ENCODE measurements at regions not wholly inside any gene's neighbourhood (a gene's known extent, or its start where the extent isn't known, plus 50 kb on each side); places are given as distances from the start of the nearest gene placed in this dataset.

- ChIA-PET CTCF (interaction anchor here (0.8 kb wide), 1 partner anchor 638 kb away, joined by 3 read pairs; no protein-coding TSS in a partner anchor), POLR2A (no interaction called here)
- TF ChIP-seq CBFB (CRISPR knock-in tag; IDR thresholded peaks at IDR 0.05; ENCODE audit: low read depth) (no peak), PRRX2 (CRISPR knock-in tag; IDR thresholded peaks at IDR 0.05) (no peak), ZNF138 (CRISPR knock-in tag; conservative IDR thresholded peaks at IDR 0.05) (no peak), TEAD4 (CRISPR knock-in tag; IDR thresholded peaks at IDR 0.05) (no peak), NFE2L1 (CRISPR knock-in tag; IDR thresholded peaks at IDR 0.05) (no peak), E2F5 (CRISPR knock-in tag; IDR thresholded peaks at IDR 0.05) (no peak), TP53 (CRISPR knock-in tag; IDR thresholded peaks at IDR 0.05) (no peak), TCF7 (CRISPR knock-in tag; IDR thresholded peaks at IDR 0.05; ENCODE audit: low read depth) (no peak), ERG (CRISPR knock-in tag; IDR thresholded peaks at IDR 0.05) (no peak), ZNF219 (CRISPR knock-in tag; IDR thresholded peaks at IDR 0.05; ENCODE audit: borderline replicate concordance) (no peak), ZNF263 (CRISPR knock-in tag; IDR thresholded peaks at IDR 0.05; ENCODE audit: low read depth) (no peak), RELA (CRISPR knock-in tag; IDR thresholded peaks at IDR 0.05; ENCODE audit: borderline replicate concordance) (no peak), FOXK1 (CRISPR knock-in tag; IDR thresholded peaks at IDR 0.05) (no peak), HMGXB4 (CRISPR knock-in tag; IDR thresholded peaks at IDR 0.05) (no peak), ESRRA (CRISPR knock-in tag; IDR thresholded peaks at IDR 0.05; ENCODE audit: borderline replicate concordance) (no peak), OVOL2 (CRISPR knock-in tag; IDR thresholded peaks at IDR 0.05; ENCODE audit: borderline replicate concordance) (no peak), SMAD3 (CRISPR knock-in tag; IDR thresholded peaks at IDR 0.05; ENCODE audit: borderline replicate concordance) (no peak)
- TF ChIP-seq, protein P1, sequence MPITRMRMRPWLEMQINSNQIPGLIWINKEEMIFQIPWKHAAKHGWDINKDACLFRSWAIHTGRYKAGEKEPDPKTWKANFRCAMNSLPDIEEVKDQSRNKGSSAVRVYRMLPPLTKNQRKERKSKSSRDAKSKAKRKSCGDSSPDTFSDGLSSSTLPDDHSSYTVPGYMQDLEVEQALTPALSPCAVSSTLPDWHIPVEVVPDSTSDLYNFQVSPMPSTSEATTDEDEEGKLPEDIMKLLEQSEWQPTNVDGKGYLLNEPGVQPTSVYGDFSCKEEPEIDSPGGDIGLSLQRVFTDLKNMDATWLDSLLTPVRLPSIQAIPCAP (CRISPR knock-in tag; IDR thresholded peaks at IDR 0.05) = no peak
- TF ChIP-seq, protein P2, sequence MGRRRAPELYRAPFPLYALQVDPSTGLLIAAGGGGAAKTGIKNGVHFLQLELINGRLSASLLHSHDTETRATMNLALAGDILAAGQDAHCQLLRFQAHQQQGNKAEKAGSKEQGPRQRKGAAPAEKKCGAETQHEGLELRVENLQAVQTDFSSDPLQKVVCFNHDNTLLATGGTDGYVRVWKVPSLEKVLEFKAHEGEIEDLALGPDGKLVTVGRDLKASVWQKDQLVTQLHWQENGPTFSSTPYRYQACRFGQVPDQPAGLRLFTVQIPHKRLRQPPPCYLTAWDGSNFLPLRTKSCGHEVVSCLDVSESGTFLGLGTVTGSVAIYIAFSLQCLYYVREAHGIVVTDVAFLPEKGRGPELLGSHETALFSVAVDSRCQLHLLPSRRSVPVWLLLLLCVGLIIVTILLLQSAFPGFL (CRISPR knock-in tag; IDR thresholded peaks at IDR 0.05; ENCODE audit: borderline replicate concordance) = no peak
- TF ChIP-seq, protein P3, sequence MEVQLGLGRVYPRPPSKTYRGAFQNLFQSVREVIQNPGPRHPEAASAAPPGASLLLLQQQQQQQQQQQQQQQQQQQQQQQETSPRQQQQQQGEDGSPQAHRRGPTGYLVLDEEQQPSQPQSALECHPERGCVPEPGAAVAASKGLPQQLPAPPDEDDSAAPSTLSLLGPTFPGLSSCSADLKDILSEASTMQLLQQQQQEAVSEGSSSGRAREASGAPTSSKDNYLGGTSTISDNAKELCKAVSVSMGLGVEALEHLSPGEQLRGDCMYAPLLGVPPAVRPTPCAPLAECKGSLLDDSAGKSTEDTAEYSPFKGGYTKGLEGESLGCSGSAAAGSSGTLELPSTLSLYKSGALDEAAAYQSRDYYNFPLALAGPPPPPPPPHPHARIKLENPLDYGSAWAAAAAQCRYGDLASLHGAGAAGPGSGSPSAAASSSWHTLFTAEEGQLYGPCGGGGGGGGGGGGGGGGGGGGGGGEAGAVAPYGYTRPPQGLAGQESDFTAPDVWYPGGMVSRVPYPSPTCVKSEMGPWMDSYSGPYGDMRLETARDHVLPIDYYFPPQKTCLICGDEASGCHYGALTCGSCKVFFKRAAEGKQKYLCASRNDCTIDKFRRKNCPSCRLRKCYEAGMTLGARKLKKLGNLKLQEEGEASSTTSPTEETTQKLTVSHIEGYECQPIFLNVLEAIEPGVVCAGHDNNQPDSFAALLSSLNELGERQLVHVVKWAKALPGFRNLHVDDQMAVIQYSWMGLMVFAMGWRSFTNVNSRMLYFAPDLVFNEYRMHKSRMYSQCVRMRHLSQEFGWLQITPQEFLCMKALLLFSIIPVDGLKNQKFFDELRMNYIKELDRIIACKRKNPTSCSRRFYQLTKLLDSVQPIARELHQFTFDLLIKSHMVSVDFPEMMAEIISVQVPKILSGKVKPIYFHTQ (CRISPR knock-in tag; IDR thresholded peaks at IDR 0.05) = no peak
- no peak overlapping the region for H3K27ac Mint-ChIP-seq
- no peak for DNase-seq (ENCODE audit: low spot score)
- no peaks in the 10 kb centered on the region for H3K36me3 Mint-ChIP-seq
- H3K27me3 Mint-ChIP-seq (ENCODE audit: low read depth) = no peaks in the 10 kb centered on the region; the same call in 1 of the 2 replicates
- H3K4me3 Mint-ChIP-seq = no peak overlapping the region
- ATAC-seq = no peak
- peaks cover 2% of the 10 kb centered on the region for H3K4me1 Mint-ChIP-seq
- peaks cover 10% of the 10 kb centered on the region for H3K9me3 Mint-ChIP-seq
These were observed 89.9 kb downstream of the SPCS3 start for GRCh38 chr4:176409627-176410026.
